WERI-Rb-1 (cell line): ENCODE measurements at regions not wholly inside any gene's neighbourhood (a gene's known extent, or its start where the extent isn't known, plus 50 kb on each side); places are given as distances from the start of the nearest gene placed in this dataset.

Experiments used
- DNase-seq: peaks from one replicate; pipeline ENCODE4 v3.0.0-alpha.2; 2020
- H3K27ac ChIP-seq: fragments of 250-450 bp; sonication (Bioruptor Pico); 2 replicates; pipeline ENCODE4 v1.5.1; 2020; ENCODE audit warnings: mild to moderate bottlenecking, moderate library complexity
- H3K27me3 ChIP-seq: fragments of 250-450 bp; sonication (Bioruptor Pico); 2 replicates; pipeline ENCODE4 v1.5.1; 2021; ENCODE audit warnings: mild to moderate bottlenecking, low read depth, moderate library complexity; ENCODE audit not compliant: insufficient read depth, severe bottlenecking
- H3K36me3 ChIP-seq: fragments of 250-450 bp; sonication (Bioruptor Pico); 2 replicates; pipeline ENCODE4 v1.5.1; 2020; ENCODE audit warnings: mild to moderate bottlenecking, moderate library complexity
- H3K4me3 ChIP-seq: 2 replicates; pipeline ENCODE4 v1.5.1; 2011; ENCODE audit warnings: low read depth, mild to moderate bottlenecking, control low read depth, low read length
- H3K9me3 ChIP-seq: fragments of 250-450 bp; sonication (Bioruptor Pico); 2 replicates; pipeline ENCODE4 v1.5.1; 2021; ENCODE audit warnings: mild to moderate bottlenecking, moderate library complexity; ENCODE audit not compliant: severe bottlenecking
- TF ChIP-seq, protein P1 (sequence below): IDR thresholded peaks from 2 replicates; pipeline ENCODE4 v1.5.1; 2011; ENCODE audit warnings: low read depth, mild to moderate bottlenecking, control low read depth, inconsistent platforms, low read length

DNA sequence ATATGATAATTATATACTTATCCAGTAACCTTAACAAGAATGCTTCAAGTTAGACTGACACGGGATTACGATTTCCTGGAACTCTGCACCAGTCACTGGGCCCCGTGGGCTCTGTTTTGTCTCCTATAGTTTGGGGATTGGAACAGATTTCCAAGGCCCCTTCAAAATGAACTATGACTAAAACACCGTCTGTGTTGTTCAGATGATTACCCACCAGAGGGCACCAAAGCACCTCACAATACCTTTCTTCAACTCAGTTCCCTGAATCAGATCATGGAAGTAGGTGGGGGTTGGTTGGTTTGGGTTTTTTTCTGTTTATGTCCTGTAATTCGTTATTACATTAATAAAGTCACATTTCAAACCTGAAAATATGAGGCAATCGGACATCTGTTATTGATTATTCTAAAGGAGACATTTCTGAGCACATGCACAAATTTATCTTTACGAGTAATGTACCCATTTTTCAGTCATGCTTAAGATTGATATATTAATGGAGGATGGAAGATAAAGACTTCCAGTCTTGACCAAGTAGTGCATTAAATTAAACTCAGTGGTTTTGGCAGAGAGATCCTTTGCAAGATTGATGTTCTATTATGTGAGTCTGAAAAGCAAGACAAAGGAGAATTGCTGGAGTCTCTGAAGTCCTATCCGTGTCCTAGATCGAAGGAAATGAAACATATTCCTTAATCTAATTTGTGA lies 112.0 kb upstream of the COL21A1 start:
- TF ChIP-seq, protein P1, sequence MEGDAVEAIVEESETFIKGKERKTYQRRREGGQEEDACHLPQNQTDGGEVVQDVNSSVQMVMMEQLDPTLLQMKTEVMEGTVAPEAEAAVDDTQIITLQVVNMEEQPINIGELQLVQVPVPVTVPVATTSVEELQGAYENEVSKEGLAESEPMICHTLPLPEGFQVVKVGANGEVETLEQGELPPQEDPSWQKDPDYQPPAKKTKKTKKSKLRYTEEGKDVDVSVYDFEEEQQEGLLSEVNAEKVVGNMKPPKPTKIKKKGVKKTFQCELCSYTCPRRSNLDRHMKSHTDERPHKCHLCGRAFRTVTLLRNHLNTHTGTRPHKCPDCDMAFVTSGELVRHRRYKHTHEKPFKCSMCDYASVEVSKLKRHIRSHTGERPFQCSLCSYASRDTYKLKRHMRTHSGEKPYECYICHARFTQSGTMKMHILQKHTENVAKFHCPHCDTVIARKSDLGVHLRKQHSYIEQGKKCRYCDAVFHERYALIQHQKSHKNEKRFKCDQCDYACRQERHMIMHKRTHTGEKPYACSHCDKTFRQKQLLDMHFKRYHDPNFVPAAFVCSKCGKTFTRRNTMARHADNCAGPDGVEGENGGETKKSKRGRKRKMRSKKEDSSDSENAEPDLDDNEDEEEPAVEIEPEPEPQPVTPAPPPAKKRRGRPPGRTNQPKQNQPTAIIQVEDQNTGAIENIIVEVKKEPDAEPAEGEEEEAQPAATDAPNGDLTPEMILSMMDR: peak; percentile 79
- Histone ChIP-seq H3K9me3 (no peaks in the 10 kb centered on the region), H3K27me3 (no peaks in the 10 kb centered on the region), H3K27ac (no peak overlapping the region), H3K4me3 (no peak overlapping the region), H3K36me3 (no peaks in the 10 kb centered on the region)
- peak; percentile 81 for DNase-seq

DNA sequence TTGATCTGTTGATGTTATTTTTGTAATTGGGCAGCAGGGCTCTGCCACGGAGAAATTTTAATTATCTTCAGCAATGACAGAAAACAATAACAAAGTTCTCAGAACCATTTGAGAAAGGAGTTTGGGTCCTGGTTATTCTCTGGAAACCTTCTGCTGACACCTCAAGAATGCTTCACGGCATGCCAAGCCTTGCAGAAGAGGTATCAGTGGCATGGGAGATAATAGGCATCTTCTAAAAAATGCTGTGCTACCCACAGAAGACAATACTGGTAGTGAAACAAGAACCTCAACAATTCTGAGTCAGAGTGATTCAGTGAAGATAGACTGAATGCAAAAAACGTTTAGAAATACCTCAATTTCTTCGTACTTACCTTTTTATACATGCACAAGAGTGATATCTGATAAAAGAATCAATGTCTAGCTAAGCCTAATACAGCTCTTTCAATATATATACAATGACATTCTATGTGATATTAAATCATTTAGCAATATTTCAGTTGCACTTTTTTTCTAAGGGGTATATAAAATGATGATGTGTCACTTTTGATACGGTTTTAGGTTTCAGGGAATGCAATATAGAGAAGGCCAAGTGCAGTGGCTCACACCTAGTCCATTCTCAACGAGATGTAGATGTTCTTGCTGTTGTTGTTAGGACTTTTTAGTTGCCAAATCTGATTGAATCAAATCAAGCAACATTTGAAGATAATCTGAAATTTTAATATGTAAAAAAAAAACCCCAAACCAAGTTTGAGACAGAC lies 110.4 kb upstream of the COL21A1 start:
- H3K27ac ChIP-seq: no peak overlapping the region
- H3K36me3 ChIP-seq: no peaks in the 10 kb centered on the region
- no peak for DNase-seq
- TF ChIP-seq, protein P1: no peak
- H3K4me3 ChIP-seq: no peak overlapping the region
- H3K27me3 ChIP-seq: no peaks in the 10 kb centered on the region
- H3K9me3 ChIP-seq: no peaks in the 10 kb centered on the region

DNA sequence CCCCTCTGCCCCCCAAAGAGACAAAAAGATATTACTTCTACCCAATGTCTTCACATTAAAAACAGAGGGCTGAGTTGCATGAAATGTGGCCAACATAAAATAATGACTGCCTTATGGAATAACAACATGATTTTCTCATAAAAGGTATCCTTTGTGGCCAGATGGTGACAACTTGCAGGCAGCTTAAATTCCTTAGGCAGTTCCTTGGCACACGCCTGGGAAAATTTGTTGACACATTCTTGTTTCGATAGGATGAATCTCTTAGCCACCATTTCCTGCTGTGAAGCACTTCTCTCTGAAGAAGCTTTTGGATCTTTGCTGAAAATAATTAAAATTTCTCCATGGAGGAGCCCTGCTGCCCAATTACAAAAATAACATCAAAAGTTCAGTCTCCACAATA lies 109.0 kb upstream of the COL21A1 start:
- Histone ChIP-seq H3K27me3 (no peaks in the 10 kb centered on the region), H3K36me3 (no peaks in the 10 kb centered on the region), H3K9me3 (no peaks in the 10 kb centered on the region), H3K27ac (no peak overlapping the region), H3K4me3 (no peak overlapping the region)
- TF ChIP-seq, protein P1: no peak
- no peak for DNase-seq

DNA sequence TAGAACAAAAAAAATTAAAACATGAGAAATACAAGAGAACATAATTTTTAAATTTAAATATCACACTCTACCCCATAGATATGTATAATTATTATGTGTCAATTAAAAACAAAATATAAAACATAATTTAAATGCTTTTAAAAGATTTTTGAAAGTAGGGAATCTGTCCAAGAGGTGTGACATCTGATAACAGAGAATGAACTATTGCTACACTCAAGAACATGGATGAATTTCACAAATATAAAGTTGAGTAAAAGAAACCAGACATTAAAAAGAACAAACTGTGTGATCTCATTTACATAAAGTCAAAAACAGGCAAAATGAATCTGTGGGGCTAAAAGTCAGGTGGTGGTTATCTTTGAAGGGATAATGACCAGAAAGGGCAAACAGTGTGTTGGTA lies 106.5 kb upstream of the COL21A1 start:
- Histone ChIP-seq H3K27ac (no peak overlapping the region), H3K9me3 (no peaks in the 10 kb centered on the region), H3K36me3 (no peaks in the 10 kb centered on the region), H3K4me3 (no peak overlapping the region), H3K27me3 (no peaks in the 10 kb centered on the region)
- no peak for DNase-seq
- TF ChIP-seq, protein P1: no peak

DNA sequence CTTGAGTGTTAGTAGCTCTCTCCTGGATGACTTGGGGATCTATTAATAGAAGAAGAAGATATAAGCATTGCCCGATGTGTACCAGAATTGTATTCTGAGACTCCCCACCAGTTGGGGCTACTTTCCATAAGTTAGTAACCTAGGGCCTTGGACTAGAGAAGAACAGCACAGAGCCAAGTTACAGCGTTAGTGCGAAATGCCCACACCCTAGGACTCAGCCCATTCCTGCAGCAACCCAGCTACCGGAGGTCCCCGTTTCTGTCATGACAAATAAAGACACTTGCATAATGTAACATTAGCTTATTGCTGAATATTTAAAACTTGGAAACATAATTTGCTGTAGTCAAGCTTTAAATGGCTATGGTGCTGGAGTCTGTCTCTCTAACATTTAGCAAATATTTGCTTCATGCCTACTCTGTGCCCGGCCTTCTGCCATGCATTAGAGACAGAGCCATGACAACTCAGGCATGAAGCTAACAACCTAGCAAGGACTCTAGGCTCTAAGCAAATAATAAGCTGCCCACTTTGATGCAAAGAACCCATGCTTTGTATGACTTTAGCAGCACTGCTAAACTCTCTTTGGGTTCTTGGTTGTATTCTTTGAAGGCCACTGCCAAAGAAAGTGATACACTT lies 103.4 kb upstream of the COL21A1 start:
- Histone ChIP-seq H3K27me3 (no peaks in the 10 kb centered on the region), H3K4me3 (no peak overlapping the region), H3K9me3 (no peaks in the 10 kb centered on the region), H3K36me3 (no peaks in the 10 kb centered on the region), H3K27ac (no peak overlapping the region)
- DNase-seq: no peak
- TF ChIP-seq, protein P1: no peak
